ENCODE measurements at regions not wholly inside any gene's neighbourhood (a gene's known extent, or its start where the extent isn't known, plus 50 kb on each side); places are given as distances from the start of the nearest gene placed in this dataset.

DNA sequence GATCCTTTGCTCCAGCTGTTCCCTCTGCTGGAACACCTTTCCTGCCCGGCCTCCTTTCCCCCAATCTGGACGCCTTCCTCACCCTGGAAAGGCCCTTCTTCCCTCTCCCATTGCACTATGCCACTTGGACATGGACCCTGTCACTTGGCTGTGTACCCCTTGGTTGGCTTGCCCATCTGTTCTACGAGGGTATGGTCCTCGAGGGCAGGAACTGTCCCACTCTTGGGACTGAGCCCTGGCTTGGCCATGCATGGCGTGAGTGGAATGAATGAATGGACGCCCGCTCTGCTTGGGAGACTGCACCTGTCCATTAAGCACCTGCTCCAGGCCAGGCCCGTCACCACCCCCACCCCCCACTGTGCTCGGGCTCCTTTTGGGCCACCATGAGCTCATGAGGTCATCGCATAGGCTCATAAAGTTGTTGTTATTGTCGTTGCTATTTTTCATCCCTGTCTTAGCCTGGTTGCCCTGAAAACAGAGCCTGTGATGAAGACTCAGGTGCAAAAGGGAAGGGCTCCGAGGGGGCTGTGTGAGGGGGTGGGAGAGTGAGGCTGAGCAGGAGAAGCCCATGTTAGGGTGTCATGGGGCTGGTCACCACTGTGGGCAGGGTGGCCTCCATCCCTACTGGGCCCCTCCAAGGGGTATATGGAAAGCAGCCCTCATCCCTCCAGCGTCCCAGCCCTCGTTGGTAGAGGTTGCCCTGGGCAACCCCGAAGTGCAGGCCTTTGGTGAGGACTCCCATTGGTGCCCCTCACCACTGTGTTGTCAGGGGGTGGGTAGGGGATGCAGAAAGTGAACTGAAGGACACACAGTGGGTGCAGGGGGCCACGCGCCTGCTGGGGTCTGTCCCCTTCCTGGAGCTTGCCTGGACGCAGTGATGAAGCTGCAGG lies 57.2 kb upstream of the IER5L start:
- Mint-ChIP-seq H3K27ac (peak overlapping the region; percentile 92 to 98 (median 96)), H3K9me3 (peaks cover 0 to 11% (median 3%) of the 10 kb centered on the region in 9 donors), H3K4me1 (peaks cover 35 to 68% (median 63%) of the 10 kb centered on the region in 4 donors), H3K27me3 (peaks cover 0 to 1% (median 0%) of the 10 kb centered on the region in 5 donors), H3K4me3 (peak overlapping the region; percentile 87 to 97 (median 92)), H3K36me3 (peaks cover 0 to 1% (median 0%) of the 10 kb centered on the region in 3 donors)
- POLR2A ChIA-PET = interaction anchor here (0.5 to 5.1 kb wide), 26 partner anchors 9 to 390 kb away, joined by 3 to 92 read pairs (median 5); partner anchors contain the start of genes IER5L and NTMT1
- DNase-seq = no peak
- ATAC-seq = no peak

DNA sequence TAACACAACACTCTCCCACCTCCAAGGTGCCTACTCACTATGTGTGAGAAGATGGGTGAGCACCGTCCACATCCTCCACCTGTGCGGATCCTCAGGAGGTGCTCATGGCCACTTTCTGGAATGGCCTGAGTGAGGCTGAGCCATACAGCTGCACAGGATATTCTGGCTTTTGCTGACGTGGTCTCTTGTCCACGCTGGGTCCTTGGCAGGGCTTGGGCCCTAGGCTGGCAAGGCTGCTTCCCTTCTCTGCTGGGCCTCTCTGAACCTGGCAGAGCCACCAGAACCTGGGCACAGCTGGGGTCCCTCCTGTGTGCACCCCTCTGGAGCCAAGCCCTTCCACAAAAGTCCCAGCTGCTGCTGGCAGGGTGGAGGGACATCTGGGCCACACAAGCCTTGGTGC lies 56.4 kb upstream of the IER5L start:
- Mint-ChIP-seq H3K36me3 (peaks cover 0 to 1% (median 0%) of the 10 kb centered on the region in 3 donors), H3K4me3 (peak overlapping the region in 2 of 10 donors; percentile 18 to 56), H3K9me3 (peaks cover 0 to 11% (median 3%) of the 10 kb centered on the region in 9 donors), H3K27ac (peak overlapping the region in 9 of 10 donors; percentile 5 to 96 (median 81)), H3K4me1 (peaks cover 35 to 75% (median 64%) of the 10 kb centered on the region in 4 donors), H3K27me3 (peaks cover 0 to 1% (median 0%) of the 10 kb centered on the region in 5 donors)
- no peak for DNase-seq
- ATAC-seq = no peak
- POLR2A ChIA-PET = interaction anchor here (0.7 to 5.1 kb wide), 6 partner anchors 12 to 58 kb away, joined by 3 to 92 read pairs (median 8); partner anchors contain the start of gene IER5L

DNA sequence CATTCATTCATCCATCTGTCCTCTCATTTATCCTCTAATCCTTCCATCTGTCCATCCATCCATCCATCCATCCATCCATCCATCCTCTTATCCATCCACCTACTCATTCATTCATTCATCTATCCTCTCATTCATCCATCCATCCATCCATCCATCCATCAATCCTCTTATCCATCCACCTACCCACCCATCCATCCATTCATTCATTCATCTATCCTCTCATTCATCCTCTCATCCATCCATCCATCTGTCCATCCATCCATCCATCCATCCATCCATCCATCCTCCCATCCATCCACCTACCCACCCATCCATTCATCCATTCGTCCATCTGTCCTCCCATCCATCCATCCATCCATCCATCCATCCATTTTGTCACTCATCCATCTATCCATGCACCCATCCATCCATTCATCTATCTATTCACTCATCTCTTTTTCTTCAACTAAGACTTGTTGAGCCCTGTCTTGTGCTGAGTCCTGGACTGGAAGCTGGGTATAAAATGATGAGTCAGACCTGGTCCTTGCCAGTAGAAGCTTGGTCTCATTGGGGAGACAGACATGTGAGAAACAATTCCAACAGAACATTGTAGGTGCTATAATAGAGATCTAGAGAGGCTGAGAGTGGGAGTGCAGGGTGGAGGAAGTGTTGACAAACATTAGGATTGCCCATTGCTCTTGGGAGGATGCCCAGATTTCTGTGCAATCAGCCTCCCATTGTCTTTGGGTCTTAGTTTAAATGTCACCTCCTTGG lies 55.0 kb upstream of the IER5L start:
- DNase-seq (no peak), ATAC-seq (no peak)
- POLR2A ChIA-PET = interaction anchor here (0.8 to 1.3 kb wide), 2 partner anchors 10 to 55 kb away, joined by 4 to 5 read pairs; partner anchors contain the start of gene IER5L
- Mint-ChIP-seq H3K9me3 (peaks cover 0 to 11% (median 3%) of the 10 kb centered on the region in 9 donors), H3K27me3 (no peaks in the 10 kb centered on the region), H3K4me3 (peak overlapping the region in 1 of 10 donors; percentile 48), H3K27ac (peak overlapping the region in 8 of 10 donors; percentile 4 to 92 (median 81)), H3K36me3 (peaks cover 0 to 1% (median 0%) of the 10 kb centered on the region in 3 donors), H3K4me1 (peaks cover 34 to 71% (median 57%) of the 10 kb centered on the region in 4 donors)

DNA sequence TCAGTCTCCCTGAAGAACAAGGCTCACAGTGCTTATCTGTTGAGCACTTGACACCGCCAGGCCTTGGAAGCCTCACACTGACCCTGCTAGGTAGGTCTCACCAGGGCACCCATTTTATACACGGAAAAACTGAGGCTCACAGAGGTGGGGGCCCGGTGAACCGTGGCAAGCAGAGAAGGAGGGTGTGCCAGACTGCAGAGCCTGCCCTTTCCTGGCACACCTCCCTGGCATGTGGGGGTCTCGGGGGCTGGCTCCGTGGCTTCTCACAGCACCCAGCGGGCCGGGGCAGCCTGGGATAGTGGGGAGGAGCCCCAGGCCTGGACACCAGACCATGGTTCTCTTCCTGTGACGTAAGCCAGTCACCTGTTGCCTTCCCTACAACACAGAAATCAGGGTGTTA lies 53.7 kb upstream of the IER5L start:
- POLR2A ChIA-PET = no interaction called here
- DNase-seq (no peak), ATAC-seq (no peak)
- Mint-ChIP-seq H3K9me3 (peaks cover 0 to 11% (median 3%) of the 10 kb centered on the region in 9 donors), H3K4me3 (no peak overlapping the region), H3K27ac (peak overlapping the region in 3 of 10 donors; percentile 4 to 86 (median 69)), H3K36me3 (peaks cover 0 to 1% (median 0%) of the 10 kb centered on the region in 3 donors), H3K27me3 (no peaks in the 10 kb centered on the region), H3K4me1 (peaks cover 28 to 58% (median 47%) of the 10 kb centered on the region in 4 donors)

DNA sequence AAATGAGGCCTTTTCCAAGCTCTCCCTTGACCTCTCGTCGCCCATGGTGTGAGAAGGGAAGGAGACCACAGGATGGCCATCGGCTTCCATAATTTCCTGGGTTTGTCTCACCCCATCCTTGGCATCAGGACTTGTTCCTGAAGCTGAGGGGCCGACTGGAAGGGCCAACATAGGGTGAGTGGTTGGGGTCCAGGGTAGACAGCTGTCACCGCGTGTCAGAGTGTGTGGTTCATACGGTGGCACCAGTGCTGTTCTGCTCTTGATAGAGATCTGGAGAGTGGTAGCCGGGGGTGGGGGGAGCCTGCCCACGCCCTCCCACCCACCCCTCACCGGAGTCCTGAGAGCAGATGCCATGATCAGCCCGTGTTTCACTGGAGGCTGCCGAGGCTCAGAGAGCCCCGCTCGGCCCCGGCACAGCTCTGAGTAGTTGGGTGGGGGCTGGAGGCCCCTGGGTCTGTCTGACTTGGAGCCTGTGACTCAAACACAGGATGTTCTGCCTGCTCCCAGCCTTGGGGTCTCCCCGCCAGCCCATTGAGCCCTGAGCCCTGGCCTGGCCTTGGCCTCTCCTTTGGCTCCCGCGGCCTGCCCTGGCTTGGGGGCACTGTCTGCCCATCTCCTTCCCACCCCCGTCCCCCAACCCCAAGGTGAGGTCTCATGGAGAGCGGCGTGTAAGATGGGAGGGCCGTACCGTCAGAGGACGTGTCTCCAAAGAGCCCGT lies 53.1 kb upstream of the IER5L start:
- Mint-ChIP-seq H3K36me3 (peaks cover 0 to 1% (median 0%) of the 10 kb centered on the region in 3 donors), H3K4me3 (no peak overlapping the region), H3K4me1 (peaks cover 28 to 60% (median 47%) of the 10 kb centered on the region in 4 donors), H3K27me3 (no peaks in the 10 kb centered on the region), H3K27ac (peak overlapping the region in 7 of 10 donors; percentile 11 to 83 (median 66)), H3K9me3 (peaks cover 0 to 11% (median 3%) of the 10 kb centered on the region in 9 donors)
- POLR2A ChIA-PET = no interaction called here
- ATAC-seq (no peak), DNase-seq (peak in 1 of 10 donors; percentile 26)

DNA sequence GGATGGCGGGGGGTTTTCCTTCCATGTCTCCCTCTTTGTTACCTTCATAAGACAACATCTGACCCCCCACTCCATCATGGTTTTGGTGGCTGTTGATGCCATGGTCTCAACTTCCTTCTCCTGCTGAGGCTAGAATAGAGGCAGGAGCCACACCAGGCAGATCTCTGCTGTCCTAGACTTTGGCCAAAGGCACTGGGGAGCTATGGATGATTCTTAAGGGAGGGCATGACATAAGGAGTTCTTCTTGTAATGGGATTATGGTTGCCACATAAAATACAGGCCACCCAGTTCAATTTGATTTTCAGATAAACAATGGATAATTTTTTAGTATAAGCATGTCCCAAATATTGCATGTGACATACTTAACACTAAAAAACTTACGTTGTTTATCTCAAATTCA lies 52.2 kb upstream of the IER5L start:
- no peak overlapping the region for H3K4me3 Mint-ChIP-seq
- no peak for ATAC-seq
- POLR2A ChIA-PET = no interaction called here
- DNase-seq = peak in 1 of 10 donors; percentile 15
- H3K27me3 Mint-ChIP-seq = no peaks in the 10 kb centered on the region
- peaks cover 0 to 11% (median 3%) of the 10 kb centered on the region in 9 donors for H3K9me3 Mint-ChIP-seq
- H3K27ac Mint-ChIP-seq = peak overlapping the region in 8 of 10 donors; percentile 15 to 80 (median 68)
- H3K4me1 Mint-ChIP-seq = peaks cover 25 to 60% (median 47%) of the 10 kb centered on the region in 4 donors
- peaks cover 0 to 1% (median 0%) of the 10 kb centered on the region in 3 donors for H3K36me3 Mint-ChIP-seq
